Inflammatory macrophage (primary cell): ENCODE measurements at regions not wholly inside any gene's neighbourhood (a gene's known extent, or its start where the extent isn't known, plus 50 kb on each side); places are given as distances from the start of the nearest gene placed in this dataset.

Source experiments
- DNase-seq, 2 donors: peaks; one replicate each; pipeline ENCODE4 v3.0.0-alpha.2; 2020 to 2022

- no peak for DNase-seq
These were observed 52.2 kb downstream of the POLR1D start for GRCh38 chr13:27673911-27674310.

GRCh38 chr13:27678306-27679040 is 56.8 kb downstream of the POLR1D start:
- DNase-seq: no peak

DNA sequence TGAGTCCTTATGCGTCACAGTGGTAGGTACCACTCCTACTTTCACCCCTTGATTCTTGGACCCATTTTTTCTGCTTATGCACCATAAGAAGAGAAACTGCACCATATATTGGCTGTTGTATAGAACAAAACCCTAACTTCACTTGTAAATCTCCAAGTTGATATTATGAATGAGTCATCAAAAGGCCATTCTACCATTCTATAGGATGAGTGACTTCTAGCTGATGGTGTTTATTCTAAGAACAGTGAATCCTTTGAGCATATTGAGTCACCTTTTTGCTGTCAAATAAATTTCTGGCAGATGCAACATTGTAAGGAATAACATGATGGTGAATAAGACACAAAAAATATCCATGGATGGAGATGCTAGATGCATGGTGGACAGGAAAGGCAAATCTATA is 57.7 kb downstream of the POLR1D start:
- no peak for DNase-seq

DNA sequence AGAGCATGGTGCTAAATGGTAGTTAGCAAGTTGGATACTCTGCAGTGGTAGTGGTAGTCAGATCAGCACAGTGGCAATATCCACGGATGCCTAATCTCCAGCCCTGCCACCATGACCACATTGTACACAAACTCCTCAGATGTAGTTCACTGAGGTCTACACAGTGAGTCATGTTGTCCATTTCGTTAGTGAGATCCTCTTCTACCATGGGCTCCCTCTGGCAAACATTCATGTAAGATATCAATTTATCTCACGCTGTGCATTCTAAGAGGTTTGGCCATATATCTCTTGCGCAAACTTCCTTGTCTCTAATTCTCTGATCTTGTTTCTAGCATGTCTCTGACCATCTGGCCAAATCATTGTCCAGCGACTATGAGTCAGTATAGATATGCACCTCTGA is 58.2 kb downstream of the POLR1D start:
- DNase-seq: peak in 1 of 2 donors; percentile 3

DNA sequence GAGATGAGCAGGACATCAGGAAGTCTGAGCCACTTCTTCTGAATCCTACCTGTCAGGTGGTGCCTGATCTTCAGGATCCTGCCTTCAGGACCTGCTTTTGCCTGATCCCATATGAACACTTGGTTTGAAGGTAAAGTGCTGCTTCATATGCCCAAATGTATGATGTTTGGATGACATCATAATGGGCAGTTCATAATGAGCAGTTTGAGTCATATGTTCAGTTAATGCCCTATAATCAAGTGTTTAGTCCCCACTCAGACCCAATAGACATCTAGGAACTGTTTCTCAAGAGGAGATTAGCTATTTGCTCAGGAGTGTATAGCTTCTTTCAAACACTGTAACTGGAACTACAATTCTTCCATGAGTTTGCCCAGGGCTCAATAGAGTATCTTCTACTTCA is 58.8 kb downstream of the POLR1D start:
- DNase-seq: no peak

- DNase-seq: no peak
These were observed 69.5 kb downstream of the POLR1D start for GRCh38 chr13:27691207-27691606.

GRCh38 chr13:27696731-27697130 is 75.0 kb downstream of the POLR1D start:
- no peak for DNase-seq

GRCh38 chr13:27699952-27700351 is 78.3 kb downstream of the POLR1D start:
- DNase-seq: no peak

- no peak for DNase-seq
These were observed 83.0 kb downstream of the POLR1D start for GRCh38 chr13:27704681-27705080.

GRCh38 chr13:27708325-27708724 is 84.0 kb upstream of the GSX1 start:
- no peak for DNase-seq

DNA sequence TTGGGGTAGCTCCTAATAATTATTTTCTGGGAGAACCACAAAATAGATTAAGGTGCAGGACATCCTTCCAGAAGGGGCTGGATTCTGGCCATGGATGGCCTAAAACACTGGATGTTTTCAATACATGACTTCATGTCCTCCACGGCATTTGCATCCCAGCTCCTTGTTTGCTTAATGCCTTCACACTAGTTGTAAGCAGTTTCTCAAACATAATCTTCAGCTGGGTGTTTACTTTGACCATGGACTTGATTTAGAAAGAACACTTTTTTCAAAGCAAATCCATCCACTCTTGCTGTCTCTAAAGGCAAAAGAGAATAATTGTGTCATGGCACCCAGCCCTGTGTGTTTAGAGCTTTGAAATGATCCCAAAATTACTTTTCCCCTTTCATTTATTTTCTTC is 82.5 kb upstream of the GSX1 start:
- DNase-seq: no peak

GRCh38 chr13:27712421-27712820 is 79.9 kb upstream of the GSX1 start:
- peak; percentile 6 to 35 for DNase-seq

DNA sequence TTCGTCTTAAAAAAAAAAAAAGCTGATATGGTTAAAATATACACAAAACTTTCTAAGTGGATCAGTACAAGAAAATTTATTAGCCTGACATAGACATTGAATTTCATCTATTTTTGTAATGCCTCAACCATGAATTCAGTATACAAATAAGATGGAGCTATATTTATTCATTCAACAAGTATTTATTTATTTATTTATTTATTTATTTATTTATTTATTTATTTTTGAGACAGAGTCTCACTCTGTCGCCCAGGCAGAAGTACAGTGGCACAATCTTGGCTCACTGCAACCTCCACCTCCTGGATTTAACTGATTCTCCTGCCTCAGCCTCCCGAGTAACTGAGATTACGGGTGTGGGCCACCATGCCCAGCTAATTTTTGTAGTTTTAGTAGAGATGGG is 78.5 kb upstream of the GSX1 start:
- DNase-seq: no peak

DNA sequence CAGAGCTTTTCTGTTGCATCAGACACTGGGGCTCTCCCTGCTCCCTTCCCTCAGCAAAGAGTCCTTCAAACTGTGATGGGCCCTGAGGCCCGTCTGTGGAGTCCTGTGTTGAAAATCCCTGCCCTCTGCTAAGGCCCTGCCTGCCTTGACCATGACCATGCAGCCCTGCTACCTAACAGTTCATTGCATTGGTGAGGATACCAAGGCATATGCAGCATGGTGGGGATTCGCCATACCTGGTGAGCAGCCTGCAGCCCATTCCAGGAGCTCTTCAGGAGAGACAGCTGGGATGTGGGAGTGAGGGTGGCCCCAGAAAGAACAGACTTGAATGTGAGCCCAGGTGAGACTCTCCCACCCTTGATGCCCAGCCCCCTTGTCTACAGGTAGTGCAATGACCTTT is 70.6 kb upstream of the GSX1 start:
- DNase-seq: no peak

DNA sequence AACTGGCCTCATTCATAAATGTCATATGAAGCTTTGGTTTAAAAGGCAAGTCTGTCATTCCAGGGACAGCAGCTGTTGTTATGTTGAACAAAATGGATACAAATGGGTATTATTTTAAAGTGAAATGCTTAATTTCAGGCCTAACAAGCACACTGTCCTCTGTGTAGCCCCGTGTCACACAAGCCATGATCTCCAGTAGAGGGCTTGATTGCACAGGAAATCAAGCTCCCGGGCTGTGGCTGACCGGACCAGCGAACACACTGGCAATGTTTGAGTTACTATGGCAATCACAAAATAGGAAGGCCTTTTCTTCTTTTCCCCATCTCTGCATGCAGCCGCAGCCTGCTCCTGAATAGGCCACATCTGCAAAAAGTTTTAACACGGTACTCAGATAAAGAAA is 64.0 kb upstream of the GSX1 start:
- DNase-seq: no peak

DNA sequence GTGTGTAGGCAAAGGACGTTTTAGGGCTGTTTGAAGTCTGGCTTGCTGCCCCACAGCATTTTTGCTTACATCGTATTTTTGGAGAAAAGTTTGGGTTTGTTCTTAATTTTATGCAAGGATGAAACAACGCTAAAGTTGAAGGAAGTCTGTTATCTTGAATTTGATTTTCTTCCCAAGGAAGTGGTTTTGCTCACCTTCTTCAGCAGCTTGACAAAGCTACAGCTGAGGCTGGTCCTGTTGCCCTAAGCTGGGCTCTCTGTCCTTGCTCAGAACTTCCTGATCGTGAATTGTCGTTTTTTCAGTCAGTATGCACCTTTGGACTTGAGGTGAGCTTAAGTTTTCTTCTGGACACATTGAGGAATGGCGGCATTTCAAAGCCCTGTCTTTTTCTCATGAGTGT is 62.1 kb upstream of the GSX1 start:
- no peak for DNase-seq
